MCF 10A (cell line): ENCODE measurements at regions not wholly inside any gene's neighbourhood (a gene's known extent, or its start where the extent isn't known, plus 50 kb on each side); places are given as distances from the start of the nearest gene placed in this dataset.

Experiments used
- BruUV-seq: library from RNA; stranded (reverse); fragments of 400-500 nt; replicated peaks from 2 replicates; lab custom pipeline; 2021; lab: Mats Ljungman, UMichigan
- CTCF ChIA-PET: fragments of 300-600 bp; sonication (Branson Sonifier 250); formaldehyde crosslinking; extraction: SDS; loops from one replicate; lab custom pipeline; 2021; ENCODE audit warnings: antibody characterized with exemption, inconsistent platforms; lab: Yijun Ruan, JAX
- POLR2A ChIA-PET: fragments of 300-600, 350-650 bp; sonication (Branson Sonifier 250); formaldehyde crosslinking; extraction: SDS; loops from one replicate; lab custom pipeline; 2020; ENCODE audit warnings: antibody characterized with exemption, inconsistent platforms; lab: Yijun Ruan, JAX
- DNase-seq: peaks from one replicate; pipeline ENCODE4 v3.0.0-alpha.2; 2018; ENCODE audit not compliant: unreplicated experiment
- H3K27ac Mint-ChIP-seq: one replicate; pipeline ENCODE4 v1.8.0; 2022; ENCODE audit warnings: mild to moderate bottlenecking, low read depth, mixed read lengths; ENCODE audit not compliant: unreplicated experiment
- H3K27me3 Mint-ChIP-seq: one replicate; pipeline ENCODE4 v1.8.0; 2022; ENCODE audit warnings: mixed read lengths; ENCODE audit not compliant: insufficient read depth, unreplicated experiment
- H3K36me3 Mint-ChIP-seq: one replicate; pipeline ENCODE4 v1.8.0; 2022; ENCODE audit warnings: mild to moderate bottlenecking, moderate library complexity, mixed read lengths; ENCODE audit not compliant: insufficient read depth, unreplicated experiment
- H3K4me1 Mint-ChIP-seq: one replicate; pipeline ENCODE4 v1.8.0; 2022; ENCODE audit warnings: mixed read lengths; ENCODE audit not compliant: insufficient read depth, unreplicated experiment
- H3K4me3 Mint-ChIP-seq: one replicate; pipeline ENCODE4 v1.8.0; 2022; ENCODE audit warnings: mild to moderate bottlenecking, moderate library complexity, mixed read lengths; ENCODE audit not compliant: unreplicated experiment
- H3K9me3 Mint-ChIP-seq: one replicate; pipeline ENCODE4 v1.8.0; 2022; ENCODE audit warnings: mixed read lengths; ENCODE audit not compliant: unreplicated experiment
- CTCF ChIP-seq: fragments of 200-600 bp; IDR thresholded peaks from one replicate; pipeline ENCODE4 v1.8.0; 2022; ENCODE audit warnings: antibody characterized with exemption, mild to moderate bottlenecking; ENCODE audit not compliant: unreplicated experiment
- intact Hi-C: fragments of 100-400 bp; cut with micrococcal nuclease; formaldehyde crosslinking; loops from 2 replicates; pipeline ENCODE4 v1.14.1; 2022

DNA sequence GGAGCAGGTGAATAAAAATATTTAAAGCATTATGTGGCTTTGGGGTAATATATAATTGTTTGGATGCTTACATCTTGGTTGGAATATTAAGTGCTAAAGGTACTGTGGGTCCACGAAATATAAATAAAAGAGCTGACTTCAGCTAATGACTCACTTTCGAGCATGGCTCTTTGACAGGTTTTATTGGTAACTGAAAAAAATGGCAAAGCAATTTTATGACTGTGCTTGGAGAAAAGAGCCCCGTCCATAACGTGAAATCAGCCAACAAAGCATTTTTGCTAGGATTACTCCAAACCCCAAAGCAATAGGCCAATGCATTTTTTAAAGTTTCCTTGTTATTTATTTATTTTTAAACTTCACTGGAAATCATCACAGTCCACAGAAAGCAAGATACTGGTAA lies 397.2 kb upstream of the CDH19 start:
- intact Hi-C loops, result no loop called here
- no peak for TF ChIP-seq CTCF
- ChIA-PET POLR2A (interaction anchor here (0.6 to 0.7 kb wide), 2 partner anchors 29 to 30 kb away, joined by 3 to 6 read pairs; no protein-coding TSS in a partner anchor), CTCF (no interaction called here)
- Mint-ChIP-seq H3K4me1 (no peaks in the 10 kb centered on the region), H3K9me3 (no peaks in the 10 kb centered on the region), H3K4me3 (no peak overlapping the region), H3K27me3 (peaks cover 45% of the 10 kb centered on the region), H3K36me3 (no peaks in the 10 kb centered on the region), H3K27ac (no peak overlapping the region)
- no TSS peak for BruUV-seq
- no peak for DNase-seq

GRCh38 chr18:66999003-66999402 lies 395.1 kb upstream of the CDH19 start:
- ChIA-PET CTCF (no interaction called here), POLR2A (no interaction called here)
- Mint-ChIP-seq H3K27ac (no peak overlapping the region), H3K9me3 (no peaks in the 10 kb centered on the region), H3K4me1 (no peaks in the 10 kb centered on the region), H3K36me3 (no peaks in the 10 kb centered on the region), H3K4me3 (no peak overlapping the region), H3K27me3 (peaks cover 47% of the 10 kb centered on the region)
- intact Hi-C loops, result no loop called here
- no TSS peak for BruUV-seq
- TF ChIP-seq CTCF, result no peak
- DNase-seq, result no peak

- Mint-ChIP-seq H3K27me3 (peaks cover 31% of the 10 kb centered on the region), H3K4me3 (no peak overlapping the region), H3K4me1 (no peaks in the 10 kb centered on the region), H3K36me3 (no peaks in the 10 kb centered on the region), H3K9me3 (no peaks in the 10 kb centered on the region), H3K27ac (no peak overlapping the region)
- intact Hi-C loops, result no loop called here
- BruUV-seq, result no TSS peak
- POLR2A ChIA-PET, result no interaction called here
- TF ChIP-seq CTCF, result no peak
- no peak for DNase-seq
- CTCF ChIA-PET, result no interaction called here
Observed at GRCh38 chr18:66995270-66995669, 391.4 kb upstream of the CDH19 start.

DNA sequence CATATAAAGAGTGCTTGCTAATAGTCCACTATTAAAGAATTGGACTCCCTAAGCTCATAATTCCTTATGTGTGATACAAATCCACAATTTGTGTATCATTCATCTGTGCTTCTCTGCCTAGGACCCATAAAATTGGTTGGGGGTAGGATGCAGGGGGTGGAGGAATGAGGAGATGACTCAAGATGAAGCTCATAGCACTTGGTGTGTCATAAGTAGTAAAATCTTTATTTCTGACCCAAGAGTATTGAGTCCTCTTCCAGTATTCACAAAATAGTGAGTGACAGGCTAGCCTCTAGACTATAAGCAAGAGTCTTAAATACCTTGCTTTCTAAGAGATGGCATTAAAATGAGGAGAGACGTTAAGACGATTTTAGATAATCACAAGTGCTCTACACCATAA lies 390.9 kb upstream of the CDH19 start:
- POLR2A ChIA-PET, result no interaction called here
- CTCF ChIA-PET, result no interaction called here
- Mint-ChIP-seq H3K36me3 (no peaks in the 10 kb centered on the region), H3K4me1 (no peaks in the 10 kb centered on the region), H3K27me3 (peaks cover 31% of the 10 kb centered on the region), H3K27ac (no peak overlapping the region), H3K4me3 (no peak overlapping the region), H3K9me3 (no peaks in the 10 kb centered on the region)
- no peak for DNase-seq
- no TSS peak for BruUV-seq
- intact Hi-C loops, result no loop called here
- no peak for TF ChIP-seq CTCF
